ENCODE measurements at regions not wholly inside any gene's neighbourhood (a gene's known extent, or its start where the extent isn't known, plus 50 kb on each side); places are given as distances from the start of the nearest gene placed in this dataset.

DNA sequence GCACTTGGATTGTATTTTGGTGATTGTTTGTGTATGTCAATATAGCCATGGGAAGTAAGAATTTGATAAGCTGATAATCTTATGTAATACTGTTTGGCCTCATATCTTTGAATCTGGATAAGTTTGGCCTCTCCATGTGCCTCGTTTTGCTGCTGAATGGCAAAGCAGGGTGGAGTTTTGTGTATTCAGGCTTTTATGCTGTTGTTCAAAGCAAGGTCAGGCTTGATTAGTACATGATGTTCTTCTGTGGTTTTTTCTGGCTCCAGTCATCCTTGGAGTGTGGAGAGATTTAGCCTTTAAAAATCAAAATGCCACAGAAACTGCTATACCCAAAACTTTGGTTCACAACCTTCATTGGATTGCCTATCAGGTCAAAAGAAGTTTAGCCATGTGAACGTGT lies 728.9 kb upstream of the GJE1 start:
- no peak overlapping the region for H3K4me3 ChIP-seq
- H3K27ac ChIP-seq: peak overlapping the region; percentile 6 to 55
- WGBS, 2 donors: 32 to 40% methylated on average over 2 of the region's 2 CpGs
- TF ChIP-seq POLR2A (IDR thresholded peaks at IDR 0.05): no peak
- TF ChIP-seq, protein P1, sequence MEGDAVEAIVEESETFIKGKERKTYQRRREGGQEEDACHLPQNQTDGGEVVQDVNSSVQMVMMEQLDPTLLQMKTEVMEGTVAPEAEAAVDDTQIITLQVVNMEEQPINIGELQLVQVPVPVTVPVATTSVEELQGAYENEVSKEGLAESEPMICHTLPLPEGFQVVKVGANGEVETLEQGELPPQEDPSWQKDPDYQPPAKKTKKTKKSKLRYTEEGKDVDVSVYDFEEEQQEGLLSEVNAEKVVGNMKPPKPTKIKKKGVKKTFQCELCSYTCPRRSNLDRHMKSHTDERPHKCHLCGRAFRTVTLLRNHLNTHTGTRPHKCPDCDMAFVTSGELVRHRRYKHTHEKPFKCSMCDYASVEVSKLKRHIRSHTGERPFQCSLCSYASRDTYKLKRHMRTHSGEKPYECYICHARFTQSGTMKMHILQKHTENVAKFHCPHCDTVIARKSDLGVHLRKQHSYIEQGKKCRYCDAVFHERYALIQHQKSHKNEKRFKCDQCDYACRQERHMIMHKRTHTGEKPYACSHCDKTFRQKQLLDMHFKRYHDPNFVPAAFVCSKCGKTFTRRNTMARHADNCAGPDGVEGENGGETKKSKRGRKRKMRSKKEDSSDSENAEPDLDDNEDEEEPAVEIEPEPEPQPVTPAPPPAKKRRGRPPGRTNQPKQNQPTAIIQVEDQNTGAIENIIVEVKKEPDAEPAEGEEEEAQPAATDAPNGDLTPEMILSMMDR (IDR thresholded peaks at IDR 0.05): no peak
- no peaks in the 10 kb centered on the region for H3K27me3 ChIP-seq
- H3K4me1 ChIP-seq: no peaks in the 10 kb centered on the region
- peak; percentile 32 for DNase-seq
- intact Hi-C loops (cut with DNase I; ENCODE audit: low total_unique reads): no loop called here
- H3K36me3 ChIP-seq (ENCODE audit: low read depth, missing control alignments): no peaks in the 10 kb centered on the region
- no peaks in the 10 kb centered on the region for H3K9me3 ChIP-seq

DNA sequence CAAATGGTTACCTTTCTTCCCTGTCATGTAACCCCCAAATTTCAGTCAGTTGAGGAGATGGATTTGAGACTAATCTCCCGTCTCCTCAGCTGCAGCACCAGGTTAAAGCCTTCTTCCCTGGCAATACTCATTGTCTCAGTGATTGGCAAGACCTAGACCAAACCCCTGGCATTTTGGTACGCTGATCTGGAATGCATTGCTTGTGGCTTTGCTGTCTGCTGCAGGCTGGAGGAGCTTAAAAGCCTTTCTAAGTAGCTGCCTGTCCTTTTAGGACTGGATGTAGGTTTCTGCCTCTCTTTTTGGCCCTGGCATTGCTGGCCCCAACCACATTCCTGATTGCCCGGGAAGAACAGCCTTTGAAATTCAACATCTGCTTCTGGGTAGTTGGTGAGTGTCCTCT lies 729.6 kb upstream of the GJE1 start:
- H3K36me3 ChIP-seq (ENCODE audit: low read depth, missing control alignments): no peaks in the 10 kb centered on the region
- H3K9me3 ChIP-seq: no peaks in the 10 kb centered on the region
- intact Hi-C loops (cut with DNase I; ENCODE audit: low total_unique reads): no loop called here
- TF ChIP-seq, protein P1 (IDR thresholded peaks at IDR 0.05): no peak
- no peak for TF ChIP-seq POLR2A (IDR thresholded peaks at IDR 0.05)
- H3K4me1 ChIP-seq: no peaks in the 10 kb centered on the region
- peak overlapping the region; percentile 6 to 55 for H3K27ac ChIP-seq
- H3K27me3 ChIP-seq: no peaks in the 10 kb centered on the region
- H3K4me3 ChIP-seq: no peak overlapping the region
- no peak for DNase-seq
- 75 to 84% methylated on average over 3 of the region's 3 CpGs for WGBS, 2 donors

DNA sequence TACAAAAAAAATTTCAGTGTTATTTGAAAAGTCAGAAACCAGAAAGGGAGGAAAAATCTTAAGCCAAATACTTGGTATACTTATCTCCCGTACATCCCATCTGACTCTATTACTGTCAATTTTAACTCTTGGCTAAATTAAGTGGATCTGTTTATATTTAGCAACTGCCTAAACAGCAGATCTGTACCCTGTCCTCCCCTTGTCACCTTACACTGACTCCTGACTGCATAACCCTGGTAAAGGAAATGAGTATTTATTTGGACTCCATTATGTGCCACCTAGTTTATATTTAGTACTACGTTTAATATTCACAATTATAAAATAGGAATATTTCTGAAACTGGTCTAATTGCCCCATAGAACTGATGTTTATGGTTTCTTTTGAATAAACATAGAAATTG lies 730.2 kb upstream of the GJE1 start:
- no peak for TF ChIP-seq POLR2A (IDR thresholded peaks at IDR 0.05)
- TF ChIP-seq, protein P1 (IDR thresholded peaks at IDR 0.05): no peak
- H3K27me3 ChIP-seq: no peaks in the 10 kb centered on the region
- 52 to 53% methylated on average over 2 of the region's 2 CpGs for WGBS, 2 donors
- no peak overlapping the region for H3K4me3 ChIP-seq
- H3K27ac ChIP-seq: no peak overlapping the region
- no peak for DNase-seq
- intact Hi-C loops (cut with DNase I; ENCODE audit: low total_unique reads): no loop called here
- no peaks in the 10 kb centered on the region for H3K4me1 ChIP-seq
- H3K36me3 ChIP-seq (ENCODE audit: low read depth, missing control alignments): no peaks in the 10 kb centered on the region
- no peaks in the 10 kb centered on the region for H3K9me3 ChIP-seq

DNA sequence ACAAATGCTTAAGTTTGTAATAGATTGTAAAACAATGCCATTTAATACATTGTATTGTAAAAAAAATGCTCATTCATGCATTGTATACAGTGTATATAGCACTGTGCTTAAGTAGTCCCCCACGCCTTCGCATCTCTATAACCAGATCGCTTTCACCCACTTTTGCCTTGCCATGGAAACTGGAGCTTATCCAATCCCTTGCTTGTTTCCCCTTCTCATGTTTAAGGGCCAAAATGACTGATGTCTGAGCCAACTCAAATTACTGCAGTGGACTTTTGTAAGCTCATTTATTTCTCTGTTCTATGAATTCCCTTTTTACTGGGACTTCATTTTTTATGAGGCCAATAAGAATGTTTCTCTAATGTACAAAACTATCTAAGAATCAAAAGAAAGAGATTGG lies 730.9 kb upstream of the GJE1 start:
- WGBS, 2 donors: 69 to 84% methylated on average over 3 of the region's 3 CpGs
- intact Hi-C loops (cut with DNase I; ENCODE audit: low total_unique reads): no loop called here
- Histone ChIP-seq H3K9me3 (no peaks in the 10 kb centered on the region), H3K4me3 (no peak overlapping the region), H3K4me1 (no peaks in the 10 kb centered on the region), H3K27ac (no peak overlapping the region), H3K27me3 (no peaks in the 10 kb centered on the region), H3K36me3 (ENCODE audit: low read depth, missing control alignments) (no peaks in the 10 kb centered on the region)
- DNase-seq: no peak
- TF ChIP-seq, protein P1 (IDR thresholded peaks at IDR 0.05): no peak
- no peak for TF ChIP-seq POLR2A (IDR thresholded peaks at IDR 0.05)

DNA sequence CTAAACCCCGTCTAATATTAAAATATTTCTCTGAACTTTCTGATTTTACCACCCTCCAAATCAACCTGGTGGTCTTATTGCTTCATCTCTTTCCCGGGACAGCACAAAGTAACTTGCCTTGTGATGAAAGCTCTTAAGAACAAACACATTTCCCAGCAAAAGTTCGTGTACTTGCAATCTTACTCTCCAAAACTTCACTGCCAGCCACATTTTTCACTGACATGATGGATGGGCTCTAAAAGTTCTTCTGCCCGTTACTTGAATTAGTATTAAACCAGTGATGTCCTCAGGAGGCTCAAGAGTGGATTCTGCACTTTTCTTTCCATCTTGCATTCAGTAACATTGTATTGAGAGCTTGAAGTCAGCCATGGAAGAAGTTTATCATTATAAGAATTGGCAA lies 731.6 kb upstream of the GJE1 start:
- 40 to 50% methylated on average over 4 of the region's 4 CpGs for WGBS, 2 donors
- no peaks in the 10 kb centered on the region for H3K9me3 ChIP-seq
- no peaks in the 10 kb centered on the region for H3K4me1 ChIP-seq
- no peak for TF ChIP-seq POLR2A (IDR thresholded peaks at IDR 0.05)
- TF ChIP-seq, protein P1 (IDR thresholded peaks at IDR 0.05): no peak
- H3K27ac ChIP-seq: no peak overlapping the region
- H3K27me3 ChIP-seq: no peaks in the 10 kb centered on the region
- no peaks in the 10 kb centered on the region for H3K36me3 ChIP-seq (ENCODE audit: low read depth, missing control alignments)
- DNase-seq: no peak
- H3K4me3 ChIP-seq: no peak overlapping the region
- intact Hi-C loops (cut with DNase I; ENCODE audit: low total_unique reads): no loop called here
